Loucy (cell line): ENCODE measurements at regions not wholly inside any gene's neighbourhood (a gene's known extent, or its start where the extent isn't known, plus 50 kb on each side); places are given as distances from the start of the nearest gene placed in this dataset.

ENCODE experiments used
- CTCF ChIP-seq: fragments of 200-600 bp; sonication (generic); conservative IDR thresholded peaks from 2 replicates; pipeline ENCODE4 v1.5.1; 2014; ENCODE audit warnings: mild to moderate bottlenecking, antibody characterized with exemption, low read length
- EZH2phosphoT487 ChIP-seq: fragments of 200-600 bp; IDR thresholded peaks from 2 replicates; pipeline ENCODE4 v1.6.1; 2018; ENCODE audit warnings: antibody characterized with exemption, mild to moderate bottlenecking, moderate library complexity, borderline replicate concordance

- TF ChIP-seq EZH2phosphoT487 (no peak), CTCF (no peak)
Measured at GRCh38 chr2:59458800-59459199, 1094.7 kb downstream of the BCL11A start.
